Neural cell (in vitro differentiated cells): ENCODE measurements at regions not wholly inside any gene's neighbourhood (a gene's known extent, or its start where the extent isn't known, plus 50 kb on each side); places are given as distances from the start of the nearest gene placed in this dataset.

Experiments
- H2AFZ ChIP-seq: fragments of 200-600, 300-800 bp; sonication (generic), shearing (Covaris generic); 2 replicates; pipeline ENCODE4 v1.6.0; 2014; ENCODE audit warnings: low read depth, mild to moderate bottlenecking, antibody characterized with exemption, low read length, moderate library complexity
- H3F3A ChIP-seq: fragments of 200-600 bp; shearing (Covaris generic); 2 replicates; pipeline ENCODE4 v1.6.1; 2016; ENCODE audit warnings: mild to moderate bottlenecking, moderate library complexity, mixed read lengths, antibody characterized with exemption, low read length; ENCODE audit not compliant: insufficient read depth, poor library complexity, severe bottlenecking
- H3K27ac ChIP-seq: fragments of 200-600, 300-800 bp; sonication (generic), shearing (Covaris generic); 2 replicates; pipeline ENCODE4 v1.5.1; 2014; ENCODE audit warnings: mild to moderate bottlenecking, low read length, moderate library complexity
- H3K27me3 ChIP-seq: fragments of 300-800, 200-600 bp; sonication (generic), shearing (Covaris generic); 2 replicates; pipeline ENCODE4 v1.6.0; 2014; ENCODE audit warnings: mild to moderate bottlenecking, low read depth, low read length, moderate library complexity; ENCODE audit not compliant: insufficient read depth
- H3K36me3 ChIP-seq: fragments of 300-800, 200-600 bp; sonication (generic), shearing (Covaris generic); 2 replicates; pipeline ENCODE4 v1.5.1; 2014; ENCODE audit warnings: mild to moderate bottlenecking, antibody characterized with exemption, low read length, moderate library complexity; ENCODE audit not compliant: insufficient read depth
- H3K4me2 ChIP-seq: fragments of 300-800, 200-600 bp; sonication (generic), shearing (Covaris generic); 2 replicates; pipeline ENCODE4 v1.6.0; 2014; ENCODE audit warnings: mild to moderate bottlenecking, low read length
- H3K4me3 ChIP-seq: fragments of 300-800, 200-600 bp; sonication (generic), shearing (Covaris generic); 2 replicates; pipeline ENCODE4 v1.5.1; 2014; ENCODE audit warnings: mild to moderate bottlenecking, low read length, moderate library complexity
- H3K79me2 ChIP-seq: fragments of 200-600 bp; shearing (Covaris generic); replicated peaks from 2 replicates; pipeline ENCODE4 v1.6.0; 2014; ENCODE audit warnings: mild to moderate bottlenecking, low read length, moderate library complexity; ENCODE audit not compliant: insufficient read depth
- H3K9ac ChIP-seq: fragments of 300-800, 200-600 bp; sonication (generic), shearing (Covaris generic); 2 replicates; pipeline ENCODE4 v1.6.1; 2016; ENCODE audit warnings: mild to moderate bottlenecking, low read length, mixed read lengths
- H3K9me2 ChIP-seq: fragments of 200-600 bp; shearing (Covaris generic); 2 replicates; pipeline ENCODE4 v1.6.1; 2016; ENCODE audit warnings: mild to moderate bottlenecking, low read length, mixed read lengths; ENCODE audit not compliant: insufficient read depth
- H3K9me3 ChIP-seq: fragments of 200-600, 300-800 bp; sonication (generic), shearing (Covaris generic); 2 replicates; pipeline ENCODE4 v1.6.1; 2016; ENCODE audit warnings: mild to moderate bottlenecking, mixed run types, low read length, moderate library complexity, mixed read lengths
- H4K20me1 ChIP-seq: fragments of 200-600 bp; shearing (Covaris generic); 2 replicates; pipeline ENCODE4 v1.6.1; 2016; ENCODE audit warnings: mild to moderate bottlenecking, mixed run types; ENCODE audit not compliant: insufficient read depth
- CTCF ChIP-seq: fragments of 450-650 bp; IDR thresholded peaks from 2 replicates; pipeline ENCODE4 v1.5.1; 2014; ENCODE audit warnings: antibody characterized with exemption, mild to moderate bottlenecking, moderate library complexity; ENCODE audit not compliant: poor library complexity, severe bottlenecking
- EP300 ChIP-seq: fragments of 450-650 bp; conservative IDR thresholded peaks from 2 replicates; pipeline ENCODE4 v1.6.1; 2014; ENCODE audit warnings: antibody characterized with exemption, mild to moderate bottlenecking, moderate library complexity; ENCODE audit not compliant: poor library complexity, severe bottlenecking
- EZH2 ChIP-seq: fragments of 200-600, 300-800 bp; shearing (Covaris generic), sonication (generic); IDR thresholded peaks from 2 replicates; pipeline ENCODE4 v1.6.1; 2014; ENCODE audit warnings: antibody characterized with exemption, low read length, borderline replicate concordance, mild to moderate bottlenecking; ENCODE audit not compliant: insufficient read depth, poor library complexity, severe bottlenecking
- MXI1 ChIP-seq: fragments of 450-650 bp; conservative IDR thresholded peaks from 2 replicates; pipeline ENCODE4 v1.6.1; 2014; ENCODE audit warnings: antibody characterized with exemption, mild to moderate bottlenecking; ENCODE audit not compliant: poor library complexity, severe bottlenecking
- RAD21 ChIP-seq: fragments of 450-650 bp; conservative IDR thresholded peaks from 2 replicates; pipeline ENCODE4 v1.6.1; 2014; ENCODE audit warnings: antibody characterized with exemption, mild to moderate bottlenecking, moderate library complexity
- REST ChIP-seq: IDR thresholded peaks from 2 replicates; pipeline ENCODE4 v1.6.1; 2012; ENCODE audit warnings: borderline replicate concordance
- SMC3 ChIP-seq: fragments of 450-650 bp; conservative IDR thresholded peaks from 2 replicates; pipeline ENCODE4 v1.6.1; 2014; ENCODE audit warnings: antibody characterized with exemption, mild to moderate bottlenecking, moderate library complexity; ENCODE audit not compliant: poor library complexity
- TAF1 ChIP-seq: IDR thresholded peaks from 2 replicates; pipeline ENCODE4 v1.6.1; 2012; ENCODE audit warnings: low read depth

DNA sequence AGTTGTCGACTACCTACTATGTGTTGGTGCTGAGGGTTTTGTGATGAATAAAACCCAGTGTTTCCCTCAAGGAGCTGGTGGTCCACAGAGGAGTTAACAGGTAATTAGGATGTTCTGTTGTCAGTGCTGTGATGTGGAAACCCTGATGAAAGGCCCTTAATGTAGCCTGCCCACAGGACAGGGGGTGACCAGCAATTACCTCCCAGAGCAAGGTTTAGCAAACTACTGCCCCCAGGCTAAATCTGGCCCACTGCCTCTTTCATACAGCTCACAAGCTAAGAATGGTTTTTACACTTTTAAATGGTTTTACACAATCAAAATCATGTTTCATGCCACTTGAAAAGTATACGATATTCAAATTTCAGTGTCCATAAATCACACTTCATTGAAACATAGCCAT, 536.2 kb downstream of the MIAT start:
- no peaks in the 10 kb centered on the region for H3F3A ChIP-seq

DNA sequence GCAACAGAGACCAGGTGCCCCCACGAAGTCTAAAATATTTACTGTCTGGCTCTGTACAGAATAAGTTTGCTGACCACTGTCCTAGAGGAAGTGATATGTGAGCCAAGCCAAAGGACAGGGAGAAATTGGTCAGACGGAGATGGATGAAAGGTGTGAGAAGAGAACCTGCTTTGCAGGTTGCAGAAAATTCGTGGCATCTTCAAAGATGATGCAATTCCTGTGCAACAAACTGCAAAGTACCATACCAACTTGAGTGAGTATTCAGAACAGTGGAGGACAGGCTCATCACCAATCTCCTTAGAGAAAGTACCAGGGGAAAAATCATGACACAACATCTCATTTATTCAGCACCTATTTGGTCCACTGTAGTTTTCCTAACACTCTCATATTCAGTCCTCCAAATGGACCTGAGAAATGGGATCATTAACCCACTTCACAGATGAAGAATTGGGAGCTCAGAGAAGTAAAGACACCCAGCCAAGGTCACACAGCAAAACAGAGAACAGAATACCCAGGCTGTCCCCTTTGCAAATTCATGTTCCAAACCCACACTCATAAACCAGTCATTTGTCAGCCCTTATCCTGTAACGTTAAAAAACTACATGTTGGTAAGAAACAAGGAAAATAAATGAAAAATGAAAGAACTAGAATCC, 536.8 kb downstream of the MIAT start:
- Histone ChIP-seq H4K20me1 (no peaks in the 10 kb centered on the region), H3K9ac (no peak overlapping the region)
- TF ChIP-seq EP300, result no peak
- no peak for TF ChIP-seq MXI1
- no peak for TF ChIP-seq TAF1
- TF ChIP-seq CTCF, result no peak
- no peak for TF ChIP-seq REST
- no peak for TF ChIP-seq SMC3
- no peak for TF ChIP-seq EZH2
- no peak for TF ChIP-seq RAD21

More for the DNA sequence above, 536.2 kb downstream of the MIAT start:
- Histone ChIP-seq H3K27me3 (no peaks in the 10 kb centered on the region), H3K36me3 (no peaks in the 10 kb centered on the region), H3K4me3 (no peak overlapping the region), H3K27ac (no peak overlapping the region), H3K79me2 (no peaks in the 10 kb centered on the region), H2AFZ (no peak overlapping the region), H3K4me2 (no peak overlapping the region), H3K9ac (no peak overlapping the region), H3K9me2 (no peaks in the 10 kb centered on the region), H3K9me3 (no peaks in the 10 kb centered on the region), H4K20me1 (no peaks in the 10 kb centered on the region)
- TF ChIP-seq EP300 (no peak), RAD21 (no peak), REST (no peak), MXI1 (no peak)

More for the DNA sequence above, 536.8 kb downstream of the MIAT start:
- H3K9me3 ChIP-seq, result no peaks in the 10 kb centered on the region
- no peak overlapping the region for H2AFZ ChIP-seq
- no peaks in the 10 kb centered on the region for H3K79me2 ChIP-seq
- H3K4me3 ChIP-seq, result no peak overlapping the region
- H3K27me3 ChIP-seq, result no peaks in the 10 kb centered on the region
- H3K27ac ChIP-seq, result no peak overlapping the region
- no peaks in the 10 kb centered on the region for H3K9me2 ChIP-seq
- no peaks in the 10 kb centered on the region for H3K36me3 ChIP-seq
- H3F3A ChIP-seq, result no peaks in the 10 kb centered on the region
- H3K4me2 ChIP-seq, result no peak overlapping the region
